Inflammatory macrophage treated with lipopolysaccharide for 1 hour (primary cell): ENCODE measurements at regions not wholly inside any gene's neighbourhood (a gene's known extent, or its start where the extent isn't known, plus 50 kb on each side); places are given as distances from the start of the nearest gene placed in this dataset.
"Not testable (repeated sequence)": the region's sequence is repeated elsewhere in the genome, so short reads cannot be mapped to it uniquely, and the experiment has no call there.

Experiments
- DNase-seq, 2 donors: peaks; one replicate each; pipeline ENCODE4 v3.0.0-alpha.2; 2020 to 2022

GRCh38 chr2:16390561-16390960 is 275.1 kb downstream of the CYRIA start:
- no peak for DNase-seq

DNA sequence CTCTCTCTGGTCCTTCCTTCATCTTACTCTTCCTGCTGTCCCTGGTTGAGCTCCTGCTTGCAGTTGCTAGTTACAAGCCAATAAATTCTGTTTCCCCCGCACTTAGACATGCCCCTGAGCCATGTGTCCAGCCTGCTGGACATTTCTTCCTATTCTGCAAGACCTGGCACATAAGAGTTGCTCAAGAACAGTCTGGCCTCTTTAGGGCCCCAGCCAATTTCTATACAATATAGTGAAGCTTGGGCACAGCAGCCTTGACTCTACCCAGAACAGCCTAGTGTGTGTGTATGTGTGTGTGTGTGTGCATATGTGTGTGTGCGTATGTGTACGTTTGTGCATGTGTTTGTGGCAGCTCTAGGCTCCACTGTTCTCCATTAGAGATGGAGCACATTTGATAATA is 276.0 kb downstream of the CYRIA start:
- no peak for DNase-seq

- not testable (repeated sequence) for DNase-seq
Measured at GRCh38 chr2:16388199-16388830, 277.3 kb downstream of the CYRIA start.

GRCh38 chr2:16387461-16387984 is 278.1 kb downstream of the CYRIA start:
- no peak for DNase-seq

GRCh38 chr2:16386431-16386830 is 279.2 kb downstream of the CYRIA start:
- no peak for DNase-seq

DNA sequence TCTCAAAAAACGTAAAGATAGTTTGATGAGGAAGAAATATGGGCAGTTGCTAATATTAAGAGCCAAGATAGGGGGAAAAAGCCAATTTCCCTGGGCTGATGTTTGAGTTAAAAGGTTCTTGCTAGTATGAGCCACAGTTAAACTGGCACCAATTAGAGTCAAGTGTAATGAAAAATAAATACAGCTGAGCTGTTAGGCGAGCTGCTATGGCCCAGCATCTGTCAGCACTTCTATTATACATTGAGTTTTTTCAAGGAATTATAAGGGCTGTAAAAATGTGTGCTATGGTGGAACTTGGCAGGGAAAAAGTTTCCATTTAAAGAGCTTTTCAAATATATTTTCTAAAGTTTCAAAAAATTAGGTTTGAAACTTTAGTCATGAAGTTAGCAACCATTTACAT is 279.6 kb downstream of the CYRIA start:
- no peak for DNase-seq

DNA sequence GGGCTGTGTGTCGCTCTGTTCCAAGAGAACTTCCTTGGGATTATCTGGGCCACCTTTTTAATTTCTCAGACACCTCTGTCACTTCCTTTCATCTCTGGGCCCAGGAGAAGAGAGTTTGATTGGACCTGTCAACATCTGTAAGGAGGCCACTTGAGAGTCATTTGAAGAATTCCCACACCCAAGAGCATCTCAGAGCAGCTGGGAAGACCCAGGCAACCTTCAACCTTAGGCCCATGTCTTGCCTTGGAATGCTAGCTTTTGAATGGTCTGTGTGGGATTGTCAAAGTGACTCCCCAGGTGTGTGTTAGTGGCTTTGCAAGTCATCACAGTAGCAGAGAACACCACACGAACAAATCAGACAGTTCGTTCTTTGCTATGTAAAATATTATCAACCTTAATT is 280.3 kb downstream of the CYRIA start:
- DNase-seq, result no peak

DNA sequence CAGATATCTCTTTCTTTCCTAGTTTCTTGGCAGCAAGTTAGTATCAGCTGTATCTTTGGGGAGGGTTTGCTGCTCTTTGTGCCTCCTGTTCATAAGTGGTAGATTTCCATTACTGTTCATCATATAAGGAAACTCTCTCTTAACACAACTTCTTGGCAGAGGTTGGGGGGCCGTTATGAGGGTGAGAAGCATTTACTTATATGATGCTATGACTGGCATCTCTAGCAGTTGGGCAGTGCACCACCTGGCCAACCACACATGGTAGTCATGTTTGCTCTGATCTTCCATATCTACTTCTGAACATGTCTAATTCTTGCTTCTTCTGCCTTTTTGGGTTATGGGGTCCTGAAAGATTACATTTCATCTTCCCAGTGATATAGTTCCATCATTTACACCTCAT is 282.2 kb downstream of the CYRIA start:
- DNase-seq, result no peak

DNA sequence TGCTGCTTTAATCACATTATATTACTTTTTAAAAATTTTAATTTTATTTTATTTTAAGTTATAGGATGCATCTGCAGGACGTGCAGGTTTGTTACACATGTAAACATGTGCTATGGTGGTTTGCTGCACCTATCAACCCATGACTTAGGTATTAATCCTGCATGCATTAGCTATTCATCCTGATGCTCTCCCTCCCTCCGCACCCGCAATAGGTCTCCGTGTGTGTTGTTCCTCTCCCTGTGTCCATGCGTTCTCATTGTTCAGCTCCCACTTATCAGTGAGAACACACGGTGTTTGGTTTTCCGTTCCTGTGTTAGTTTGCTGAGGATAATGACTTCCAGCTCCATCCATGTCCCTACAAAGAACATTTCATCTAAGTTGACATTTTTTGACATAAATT is 283.2 kb downstream of the CYRIA start:
- DNase-seq, result no peak

- DNase-seq, result no peak
Measured at GRCh38 chr2:16381511-16381910, 284.1 kb downstream of the CYRIA start.

GRCh38 chr2:16379901-16380300 is 285.7 kb downstream of the CYRIA start:
- not testable (repeated sequence) for DNase-seq

DNA sequence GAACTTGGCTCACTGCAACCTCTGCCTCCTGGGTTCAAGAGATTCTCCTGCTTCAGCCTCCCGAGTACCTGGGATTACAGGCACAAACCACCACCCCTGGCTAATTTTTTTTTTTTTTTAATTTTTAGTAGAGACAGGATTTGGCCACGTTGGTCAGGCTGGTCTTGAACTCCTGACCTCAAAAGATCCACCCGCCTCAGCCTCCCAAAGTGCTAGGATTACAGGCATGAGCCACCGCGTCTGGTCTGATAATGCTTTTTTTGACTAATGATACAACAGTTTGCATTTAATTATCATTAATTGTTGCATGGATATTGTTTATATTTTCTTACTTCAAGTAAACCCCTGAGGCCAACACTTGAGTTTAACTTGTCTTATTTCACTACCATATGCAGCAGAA is 286.6 kb downstream of the CYRIA start:
- DNase-seq, result not testable (repeated sequence)

- DNase-seq, result no peak
Measured at GRCh38 chr2:16378031-16378430, 287.6 kb downstream of the CYRIA start.

DNA sequence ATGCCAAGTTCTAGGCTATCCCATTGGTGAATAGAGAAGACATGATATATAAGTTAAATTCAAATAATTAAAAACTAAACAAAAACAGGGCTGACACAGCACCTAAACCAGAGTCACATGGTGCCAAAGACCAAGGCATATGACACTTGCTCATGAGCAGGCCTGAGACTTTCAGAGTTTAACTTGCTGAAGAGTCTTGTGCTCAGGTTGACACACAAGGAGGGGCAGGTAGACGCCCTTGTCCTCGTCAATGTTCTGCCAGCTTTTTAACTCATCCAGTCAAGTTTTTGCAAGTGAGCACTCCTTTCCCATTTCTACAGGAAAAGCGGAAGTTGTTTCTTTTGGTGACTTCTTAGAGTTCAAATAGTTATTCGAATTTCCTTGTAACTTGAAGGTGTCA is 289.7 kb downstream of the CYRIA start:
- no peak for DNase-seq

DNA sequence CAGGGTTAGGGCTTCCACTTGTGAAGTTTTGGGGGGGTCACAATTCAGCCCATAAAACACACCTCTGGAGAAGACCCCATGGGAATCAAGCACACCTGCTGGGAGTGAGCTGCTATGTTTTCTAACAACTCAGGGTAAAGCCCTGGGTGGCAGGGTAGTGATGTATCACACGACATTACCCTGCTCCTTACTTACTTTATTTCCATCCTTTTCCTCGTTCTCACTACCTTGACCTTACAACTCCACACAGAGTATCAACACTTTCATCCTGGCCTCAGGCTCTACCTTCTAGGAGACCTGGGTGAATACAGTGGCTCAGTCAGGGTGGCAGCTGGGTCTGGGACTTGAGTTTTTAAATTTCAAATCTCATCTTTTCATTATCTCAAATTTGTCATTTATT is 290.3 kb downstream of the CYRIA start:
- DNase-seq, result no peak

DNA sequence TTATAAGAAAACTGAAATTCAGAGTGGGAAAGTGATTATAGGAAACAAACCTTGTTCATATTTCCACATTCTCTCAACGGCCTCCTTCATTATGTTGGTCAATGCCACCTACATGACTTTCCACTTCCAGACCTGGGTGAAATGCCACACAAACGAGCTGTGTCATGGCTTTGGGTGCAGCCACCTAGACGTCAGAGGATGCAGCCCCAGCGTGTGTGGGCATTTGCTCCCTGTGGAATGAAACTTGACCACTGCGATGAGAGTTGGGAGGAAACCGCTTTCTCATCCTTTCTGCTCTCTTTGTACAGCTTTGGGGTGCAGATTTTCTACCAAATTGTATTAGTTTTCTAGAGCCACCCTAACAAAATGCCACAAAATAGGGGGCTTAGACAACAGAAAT is 291.0 kb downstream of the CYRIA start:
- no peak for DNase-seq

DNA sequence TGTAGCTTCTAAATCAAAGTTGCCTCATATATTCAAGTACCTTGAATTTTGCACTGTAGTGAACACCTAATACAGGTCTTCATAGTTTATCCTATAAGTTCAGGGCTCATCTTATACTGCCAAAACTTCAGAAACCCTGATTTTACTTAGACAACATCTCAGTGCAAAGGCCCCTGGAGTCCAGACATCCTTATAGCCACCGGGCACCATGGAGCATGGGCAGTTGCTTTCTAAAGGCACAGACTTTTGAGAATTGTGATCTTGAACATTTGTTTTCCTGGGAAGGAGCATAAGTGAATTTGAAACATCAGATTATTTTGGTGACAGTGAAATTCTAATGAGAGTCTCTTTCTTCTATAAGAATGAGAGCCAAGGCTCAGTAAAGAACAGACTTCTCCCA is 292.3 kb downstream of the CYRIA start:
- DNase-seq, result no peak

DNA sequence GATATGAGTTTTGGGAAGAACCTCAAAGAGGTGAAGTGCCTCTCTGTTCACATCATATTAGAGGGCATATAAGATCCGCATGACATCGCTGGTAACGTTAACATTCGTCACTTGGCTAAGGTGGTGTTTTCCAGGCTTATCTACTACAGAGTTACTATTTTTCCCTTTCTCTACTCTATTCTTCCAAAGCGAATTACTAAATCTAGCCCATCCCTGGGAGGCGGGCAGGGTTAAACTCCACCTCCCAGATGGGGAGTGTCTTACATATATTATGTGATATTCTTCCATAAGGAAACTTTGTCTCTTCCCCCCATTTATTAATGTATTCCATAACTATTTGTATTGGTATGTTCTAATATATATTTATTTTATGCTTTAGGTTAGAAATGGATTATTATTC is 293.9 kb downstream of the CYRIA start:
- DNase-seq, result no peak

DNA sequence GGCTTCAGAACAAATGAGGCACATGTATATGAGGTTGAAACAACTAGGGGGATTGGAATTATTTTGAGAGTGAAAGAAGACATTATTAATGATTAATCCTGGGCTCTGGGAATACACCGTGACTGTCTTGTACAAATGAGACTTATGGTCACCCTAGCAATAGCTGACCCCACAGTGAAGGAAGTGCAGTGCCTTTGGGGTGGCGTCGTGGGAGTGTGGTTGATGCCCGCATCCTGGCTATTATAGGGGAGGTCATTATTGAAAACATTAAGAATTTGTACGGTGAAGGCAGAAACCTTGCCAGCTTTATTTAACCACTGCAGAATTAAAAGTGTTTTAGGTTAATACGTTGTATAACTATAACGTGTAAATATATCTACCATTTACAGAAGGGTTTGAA is 296.7 kb downstream of the CYRIA start:
- DNase-seq, result no peak

- DNase-seq, result no peak
Measured at GRCh38 chr2:16368328-16368727, 297.3 kb downstream of the CYRIA start.

GRCh38 chr2:16365366-16365765 is 300.3 kb downstream of the CYRIA start:
- no peak for DNase-seq

DNA sequence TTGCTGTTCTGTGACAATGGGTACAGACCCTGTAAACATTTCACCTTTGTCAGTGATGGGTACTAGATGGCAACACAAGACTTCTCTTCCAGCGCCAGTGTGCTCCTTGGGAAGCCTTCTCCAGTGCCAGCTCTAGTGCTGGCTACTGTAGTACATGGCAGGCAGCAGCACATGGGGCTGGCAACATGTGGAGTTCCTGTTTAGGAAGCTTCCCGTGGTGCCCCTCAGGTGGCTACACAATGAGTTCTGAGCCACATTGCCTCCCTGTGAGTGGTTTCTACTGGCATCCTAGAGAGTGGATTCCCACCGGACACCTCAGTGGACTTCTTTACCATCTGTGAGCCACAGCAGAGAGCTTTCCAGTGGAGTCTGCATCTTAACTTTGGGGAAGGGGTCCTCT is 302.1 kb downstream of the CYRIA start:
- DNase-seq, result no peak

GRCh38 chr2:16362611-16363010 is 303.0 kb downstream of the CYRIA start:
- no peak for DNase-seq

DNA sequence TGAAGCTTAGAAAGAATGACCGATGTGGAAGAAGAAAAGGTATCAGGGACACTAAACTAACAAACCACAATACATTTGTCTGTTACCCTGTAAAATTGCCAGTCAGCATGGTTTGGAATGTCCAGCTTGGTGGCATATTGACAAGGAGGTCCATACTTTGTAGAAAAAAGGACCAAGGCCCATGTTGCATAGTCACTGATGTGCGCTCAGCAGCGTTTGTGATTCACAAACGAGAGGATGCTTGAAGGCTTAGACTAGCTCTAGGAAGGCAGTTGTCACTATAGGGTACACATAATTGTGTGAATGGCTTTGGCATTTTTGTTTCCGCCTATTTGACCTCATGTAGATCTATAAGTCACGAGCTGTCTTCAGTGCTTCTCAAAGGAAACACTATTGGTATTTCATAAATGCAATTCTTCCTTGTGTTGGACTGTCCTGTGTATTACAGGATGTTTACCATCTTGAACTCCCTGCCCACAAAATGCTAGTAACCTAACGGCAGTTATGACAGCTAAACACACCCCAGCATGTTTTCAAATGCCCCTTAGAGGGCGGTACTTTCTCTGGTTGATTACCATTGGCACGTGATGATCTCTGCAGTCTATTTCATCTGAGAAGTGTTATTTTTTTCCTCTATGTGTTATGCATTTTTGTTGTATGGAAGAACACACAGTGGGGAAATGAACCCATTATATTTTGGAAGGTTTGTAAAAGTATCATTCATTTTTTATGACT is 304.2 kb downstream of the CYRIA start:
- DNase-seq, result no peak

DNA sequence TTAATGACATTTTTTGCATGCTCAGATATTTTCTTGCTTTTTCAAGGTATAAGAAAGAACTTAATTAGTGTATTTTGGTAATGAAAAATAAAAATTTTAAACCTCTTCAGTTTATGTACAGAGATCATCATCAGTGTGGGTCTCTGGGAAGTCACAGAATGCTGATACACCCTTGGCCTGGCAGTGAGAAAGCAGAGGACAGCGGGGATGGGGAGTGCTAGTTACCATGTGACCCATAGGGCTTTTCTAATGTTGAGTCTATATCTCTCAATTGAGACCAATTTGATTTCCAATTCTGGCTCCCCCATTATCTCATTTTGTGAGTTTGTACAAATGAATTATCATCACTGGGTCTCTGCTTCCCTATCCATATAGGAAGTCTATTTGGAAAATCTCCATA is 305.7 kb downstream of the CYRIA start:
- no peak for DNase-seq
